T-cell (primary cell): ENCODE measurements at regions not wholly inside any gene's neighbourhood (a gene's known extent, or its start where the extent isn't known, plus 50 kb on each side); places are given as distances from the start of the nearest gene placed in this dataset.

Experiments
- ATAC-seq, 4 experiments: fragments of 200-7000 bp in 3 of 4; fragments of 150-1000 bp in 1 of 4; cut with Tn5 transposase; replicated peaks in 1 of 4; 1 replicate in 3 of 4; 2 replicates in 1 of 4; pipeline ENCODE4 v1.10.0; 2021; ENCODE audit warnings: moderate library complexity in 3 of 4, mild to moderate bottlenecking in 2 of 4, moderate number of reproducible peaks in 1 of 4
- CTCF ChIA-PET, 2 donors: fragments of 300-600 bp; sonication (Branson Sonifier 250); formaldehyde crosslinking; loops; one replicate each; lab custom pipeline; 2022; ENCODE audit warnings: antibody characterized with exemption in 2 of 2; lab: Charles Lee
- POLR2A ChIA-PET, 2 donors: fragments of 300-600 bp; sonication (Branson Sonifier 250); formaldehyde crosslinking; loops; one replicate each; lab custom pipeline; 2022; ENCODE audit warnings: antibody characterized with exemption in 2 of 2; lab: Charles Lee
- DNase-seq, 35 experiments: peaks; one replicate each; pipeline versions ENCODE4 v3.0.0 to v3.0.0-alpha.2; 2013 to 2023
- H3K27ac ChIP-seq: one replicate; pipeline ENCODE4 v1.5.1; 2013; ENCODE audit warnings: low read length
- H3K27me3 ChIP-seq, 2 experiments: replicated peaks in 1 of 2; 1 replicate in 1 of 2; 2 replicates in 1 of 2; pipeline versions ENCODE4 v1.6.1 to v1.7.0; 2013; ENCODE audit warnings: low read length in 1 of 2, mixed read lengths in 1 of 2; ENCODE audit not compliant: control insufficient read depth in 2 of 2, insufficient read depth in 2 of 2; ENCODE audit errors: extremely low read depth in 1 of 2
- H3K36me3 ChIP-seq, 2 donors: 1 replicate in 1 of 2; 2 replicates in 1 of 2; pipeline versions ENCODE4 v1.6.1 to v1.7.0; 2013; ENCODE audit warnings: low read length in 1 of 2; ENCODE audit not compliant: control insufficient read depth in 2 of 2, insufficient read depth in 1 of 2; ENCODE audit errors: extremely low read depth in 1 of 2
- H3K4me1 ChIP-seq, 2 experiments: 1 replicate in 1 of 2; 2 replicates in 1 of 2; pipeline versions ENCODE4 v1.6.1 to v1.7.0; 2013; ENCODE audit warnings: low read length in 2 of 2, mixed read lengths in 1 of 2; ENCODE audit not compliant: insufficient read depth in 2 of 2, control insufficient read depth in 1 of 2; ENCODE audit errors: extremely low read depth in 1 of 2
- H3K4me3 ChIP-seq, 2 donors: 1 replicate in 1 of 2; 2 replicates in 1 of 2; pipeline versions ENCODE4 v1.5.1 to v1.7.0; 2013; ENCODE audit warnings: mild to moderate bottlenecking in 2 of 2, low read length in 1 of 2, moderate library complexity in 1 of 2; ENCODE audit not compliant: control insufficient read depth in 1 of 2; ENCODE audit errors: extremely low read depth in 1 of 2
- H3K9me3 ChIP-seq: 2 replicates; pipeline ENCODE4 v1.7.0; 2013
- H3K27ac Mint-ChIP-seq, 2 donors: one replicate each; pipeline ENCODE4 v1.8.0; 2020 to 2021; ENCODE audit warnings: mild to moderate bottlenecking in 2 of 2, mixed read lengths in 2 of 2
- H3K27me3 Mint-ChIP-seq, 2 donors: one replicate each; pipeline ENCODE4 v1.8.0; 2021 to 2022; ENCODE audit warnings: mixed read lengths in 2 of 2
- H3K36me3 Mint-ChIP-seq: one replicate; pipeline ENCODE4 v1.8.0; 2021; ENCODE audit warnings: mixed read lengths
- H3K4me1 Mint-ChIP-seq, 3 donors: one replicate each; pipeline ENCODE4 v1.8.0; 2020 to 2022; ENCODE audit warnings: mixed read lengths in 3 of 3, mild to moderate bottlenecking in 1 of 3
- H3K4me3 Mint-ChIP-seq, 3 donors: one replicate each; pipeline ENCODE4 v1.8.0; 2020 to 2022; ENCODE audit warnings: mild to moderate bottlenecking in 3 of 3, mixed read lengths in 3 of 3, moderate library complexity in 3 of 3
- H3K9me3 Mint-ChIP-seq, 3 donors: one replicate each; pipeline ENCODE4 v1.8.0; 2020 to 2022; ENCODE audit warnings: mixed read lengths in 3 of 3
- WGBS: methylation state at CpG from one replicate; pipeline ENCODE4 v1.1.5; 2013; ENCODE audit warnings: missing lambda C conversion rate; ENCODE audit not compliant: insufficient coverage; 5-methylcytosine and 5-hydroxymethylcytosine counted together

DNA sequence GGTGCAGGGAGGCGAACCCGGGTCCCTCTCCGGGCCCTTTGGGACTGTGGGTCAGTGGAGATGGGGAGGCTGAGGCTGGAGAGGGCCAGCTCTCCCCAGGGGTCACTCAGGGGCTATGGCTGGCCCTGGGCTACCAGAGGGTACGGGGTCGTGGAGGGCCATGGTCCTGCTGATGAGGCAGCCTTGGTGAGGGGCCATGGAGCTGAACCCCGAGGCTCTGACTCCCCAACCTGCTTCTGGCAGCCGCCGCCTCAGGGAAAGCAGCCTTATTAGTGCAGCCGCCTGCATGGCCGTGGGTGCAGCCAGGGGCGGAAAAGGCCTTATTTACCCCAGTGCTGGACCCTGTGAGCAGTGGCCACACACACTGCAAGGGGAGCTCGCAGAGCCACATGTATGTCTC lies 139.4 kb downstream of the MIAT start:
- no peaks in the 10 kb centered on the region for H3K27me3 ChIP-seq
- Mint-ChIP-seq H3K9me3 (peaks cover 0 to 4% (median 0%) of the 10 kb centered on the region in 3 donors), H3K27ac (no peak overlapping the region), H3K4me3 (no peak overlapping the region), H3K4me1 (no peaks in the 10 kb centered on the region), H3K36me3 (peaks cover 61% of the 10 kb centered on the region), H3K27me3 (no peaks in the 10 kb centered on the region)
- H3K27ac ChIP-seq = no peak overlapping the region
- 93% methylated on average over 12 of the region's 12 CpGs for WGBS
- CTCF ChIA-PET = no interaction called here
- H3K9me3 ChIP-seq = no peaks in the 10 kb centered on the region
- no peaks in the 10 kb centered on the region for H3K4me1 ChIP-seq
- H3K4me3 ChIP-seq = no peak overlapping the region
- H3K36me3 ChIP-seq = peaks cover 11 to 13% of the 10 kb centered on the region in 2 donors
- no peak for DNase-seq
- ATAC-seq = no peak
- POLR2A ChIA-PET = no interaction called here

GRCh38 chr22:26797910-26798309 lies 140.5 kb downstream of the MIAT start:
- H3K4me1 Mint-ChIP-seq = no peaks in the 10 kb centered on the region
- CTCF ChIA-PET = no interaction called here
- H3K27me3 ChIP-seq = no peaks in the 10 kb centered on the region
- POLR2A ChIA-PET = no interaction called here
- no peaks in the 10 kb centered on the region for H3K9me3 ChIP-seq
- H3K4me1 ChIP-seq = no peaks in the 10 kb centered on the region
- H3K36me3 Mint-ChIP-seq = peaks cover 63% of the 10 kb centered on the region
- H3K27me3 Mint-ChIP-seq = no peaks in the 10 kb centered on the region
- H3K36me3 ChIP-seq = peaks cover 6 to 11% of the 10 kb centered on the region in 2 donors
- no peak overlapping the region for H3K4me3 ChIP-seq
- DNase-seq (no peak), ATAC-seq (no peak)
- no peak overlapping the region for H3K27ac ChIP-seq
- no peak overlapping the region for H3K27ac Mint-ChIP-seq
- WGBS = 100% methylated on average over 1 of the region's 8 CpGs
- peaks cover 0 to 4% (median 0%) of the 10 kb centered on the region in 3 donors for H3K9me3 Mint-ChIP-seq
- H3K4me3 Mint-ChIP-seq = no peak overlapping the region

DNA sequence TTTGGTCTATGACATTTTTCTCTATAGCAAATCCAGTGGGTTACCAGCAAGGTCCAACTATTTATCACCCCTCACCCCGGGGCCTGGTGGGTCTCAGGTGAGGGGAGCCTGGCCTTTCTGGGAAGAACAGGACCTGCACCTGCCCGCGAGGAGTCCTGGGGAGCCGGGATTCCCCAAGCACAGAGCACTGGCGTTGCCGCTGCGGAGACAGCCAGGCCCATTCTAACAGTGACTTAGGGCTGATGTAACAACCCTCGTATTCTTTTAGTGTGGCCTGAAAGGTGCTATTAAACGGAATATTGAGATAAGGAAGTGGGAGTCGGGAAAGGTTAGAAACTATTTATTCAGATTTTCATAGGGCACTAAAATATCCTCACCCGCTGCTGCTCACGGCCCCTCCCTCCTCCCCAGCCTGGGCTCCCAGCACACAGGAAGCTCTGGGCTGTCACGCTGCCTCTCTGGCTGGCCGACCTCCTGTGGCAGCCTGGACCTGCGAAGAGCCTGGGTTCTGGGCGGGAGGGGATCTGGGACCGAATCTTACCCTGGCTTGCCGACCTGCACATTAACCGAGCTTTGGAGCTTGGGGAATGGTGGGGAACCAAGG lies 141.2 kb downstream of the MIAT start:
- Mint-ChIP-seq H3K27ac (no peak overlapping the region), H3K4me3 (no peak overlapping the region), H3K4me1 (no peaks in the 10 kb centered on the region), H3K27me3 (no peaks in the 10 kb centered on the region), H3K36me3 (peaks cover 59% of the 10 kb centered on the region), H3K9me3 (peaks cover 0 to 4% (median 0%) of the 10 kb centered on the region in 3 donors)
- Histone ChIP-seq H3K4me3 (no peak overlapping the region), H3K4me1 (no peaks in the 10 kb centered on the region), H3K36me3 (peaks cover 4% of the 10 kb centered on the region in 2 donors), H3K9me3 (no peaks in the 10 kb centered on the region), H3K27ac (no peak overlapping the region), H3K27me3 (no peaks in the 10 kb centered on the region)
- DNase-seq = peak in 1 of 35 experiments; percentile 15
- ChIA-PET POLR2A (no interaction called here), CTCF (no interaction called here)
- 94% methylated on average over 12 of the region's 19 CpGs for WGBS
- ATAC-seq = no peak

- Mint-ChIP-seq H3K27me3 (no peaks in the 10 kb centered on the region), H3K4me1 (no peaks in the 10 kb centered on the region), H3K4me3 (no peak overlapping the region), H3K27ac (no peak overlapping the region), H3K36me3 (peaks cover 54% of the 10 kb centered on the region), H3K9me3 (no peaks in the 10 kb centered on the region)
- no peaks in the 10 kb centered on the region for H3K27me3 ChIP-seq
- ChIA-PET POLR2A (no interaction called here), CTCF (no interaction called here)
- WGBS = 84% methylated on average over 4 of the region's 7 CpGs
- H3K9me3 ChIP-seq = no peaks in the 10 kb centered on the region
- ATAC-seq (no peak), DNase-seq (no peak)
- peaks cover 0 to 4% of the 10 kb centered on the region in 2 donors for H3K36me3 ChIP-seq
- H3K4me1 ChIP-seq = no peaks in the 10 kb centered on the region
- H3K27ac ChIP-seq = no peak overlapping the region
- H3K4me3 ChIP-seq = no peak overlapping the region
These were observed 143.5 kb downstream of the MIAT start for GRCh38 chr22:26800858-26801257.

- no peak overlapping the region for H3K27ac ChIP-seq
- no peaks in the 10 kb centered on the region for H3K9me3 ChIP-seq
- no peak overlapping the region for H3K4me3 Mint-ChIP-seq
- no peak overlapping the region for H3K4me3 ChIP-seq
- ChIA-PET CTCF (no interaction called here), POLR2A (no interaction called here)
- no peaks in the 10 kb centered on the region for H3K27me3 ChIP-seq
- H3K36me3 Mint-ChIP-seq = peaks cover 52% of the 10 kb centered on the region
- no CpG with 5 or more reads among the region's 1 CpG for WGBS
- DNase-seq (no peak), ATAC-seq (no peak)
- peaks cover 0 to 4% of the 10 kb centered on the region in 2 donors for H3K36me3 ChIP-seq
- no peaks in the 10 kb centered on the region for H3K4me1 Mint-ChIP-seq
- no peaks in the 10 kb centered on the region for H3K9me3 Mint-ChIP-seq
- no peaks in the 10 kb centered on the region for H3K27me3 Mint-ChIP-seq
- no peaks in the 10 kb centered on the region for H3K4me1 ChIP-seq
- H3K27ac Mint-ChIP-seq = no peak overlapping the region
These were observed 144.1 kb downstream of the MIAT start for GRCh38 chr22:26801449-26801848.

DNA sequence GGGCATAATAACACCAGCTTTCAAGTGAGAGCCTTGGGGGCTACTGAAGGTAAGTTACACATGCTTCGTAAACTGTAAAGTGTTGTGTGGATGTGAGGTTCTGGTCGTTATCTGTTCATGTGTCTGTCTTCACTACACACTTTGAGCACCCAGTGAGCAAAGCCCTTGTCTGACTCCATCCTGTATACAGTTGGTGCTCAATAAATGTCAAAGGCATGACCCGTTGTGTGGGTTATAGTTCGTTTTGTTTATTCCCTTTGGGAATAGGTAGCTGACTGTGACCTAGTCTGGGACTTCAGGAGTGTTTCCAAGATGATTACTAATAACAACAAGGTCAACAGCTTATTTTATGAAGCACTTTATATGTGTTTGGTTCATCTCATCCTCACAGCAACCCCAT lies 146.9 kb downstream of the MIAT start:
- Histone ChIP-seq H3K36me3 (peaks cover 0 to 4% of the 10 kb centered on the region in 2 donors), H3K4me1 (no peaks in the 10 kb centered on the region), H3K27ac (no peak overlapping the region), H3K27me3 (no peaks in the 10 kb centered on the region), H3K9me3 (no peaks in the 10 kb centered on the region), H3K4me3 (no peak overlapping the region)
- Mint-ChIP-seq H3K27me3 (no peaks in the 10 kb centered on the region), H3K9me3 (no peaks in the 10 kb centered on the region), H3K4me1 (no peaks in the 10 kb centered on the region), H3K27ac (no peak overlapping the region), H3K4me3 (no peak overlapping the region), H3K36me3 (peaks cover 58% of the 10 kb centered on the region)
- no peak for ATAC-seq
- ChIA-PET CTCF (no interaction called here), POLR2A (no interaction called here)
- no peak for DNase-seq
- 100% methylated on average over 1 of the region's 4 CpGs for WGBS
